Coronary artery (tissue), 2 donors: ENCODE measurements at regions not wholly inside any gene's neighbourhood (a gene's known extent, or its start where the extent isn't known, plus 50 kb on each side); places are given as distances from the start of the nearest gene placed in this dataset.

Experiments
- DNase-seq: peaks from one replicate; pipeline ENCODE4 v3.0.0-alpha.2; 2017; ENCODE audit warnings: low spot score
- H3K27ac ChIP-seq, 2 donors: fragments of 200-600 bp; sonication (generic); one replicate each; pipeline ENCODE4 v1.5.1; 2016 to 2019
- H3K4me3 ChIP-seq: fragments of 200-600 bp; sonication (generic); 2 replicates; pipeline ENCODE4 v1.5.1; 2016; ENCODE audit warnings: mild to moderate bottlenecking, moderate library complexity
- CTCF ChIP-seq: fragments of 200-600 bp; sonication (generic); IDR thresholded peaks from one replicate; pipeline ENCODE4 v1.5.1; 2019; ENCODE audit warnings: antibody characterized with exemption

GRCh38 chr16:52896478-52897164 lies 156.1 kb downstream of the CHD9NB start:
- no peak for TF ChIP-seq CTCF
- no peak overlapping the region for H3K4me3 ChIP-seq
- DNase-seq, result no peak
- no peak overlapping the region for H3K27ac ChIP-seq

GRCh38 chr16:52874042-52874441 lies 178.7 kb downstream of the CHD9NB start:
- TF ChIP-seq CTCF, result no peak
- H3K27ac ChIP-seq, result no peak overlapping the region
- no peak overlapping the region for H3K4me3 ChIP-seq
- no peak for DNase-seq

- no peak for DNase-seq
- no peak for TF ChIP-seq CTCF
Measured at GRCh38 chr16:52872731-52873130, 180.0 kb downstream of the CHD9NB start.

GRCh38 chr16:52871481-52871880 lies 181.2 kb downstream of the CHD9NB start:
- Histone ChIP-seq H3K4me3 (no peak overlapping the region), H3K27ac (no peak overlapping the region)
- DNase-seq, result no peak
- no peak for TF ChIP-seq CTCF

More at GRCh38 chr16:52872731-52873130, 180.0 kb downstream of the CHD9NB start:
- Histone ChIP-seq H3K27ac (no peak overlapping the region), H3K4me3 (no peak overlapping the region)

- no peak for TF ChIP-seq CTCF
- DNase-seq, result no peak
- H3K27ac ChIP-seq, result no peak overlapping the region
Measured at GRCh38 chr16:52869243-52869642, 183.5 kb downstream of the CHD9NB start.

GRCh38 chr16:52863000-52863399 lies 189.7 kb downstream of the CHD9NB start:
- H3K4me3 ChIP-seq, result no peak overlapping the region
- DNase-seq, result no peak
- no peak overlapping the region for H3K27ac ChIP-seq
- no peak for TF ChIP-seq CTCF

More at GRCh38 chr16:52869243-52869642, 183.5 kb downstream of the CHD9NB start:
- no peak overlapping the region for H3K4me3 ChIP-seq

GRCh38 chr16:52861614-52862022 lies 191.1 kb downstream of the CHD9NB start:
- Histone ChIP-seq H3K4me3 (no peak overlapping the region), H3K27ac (no peak overlapping the region)
- no peak for DNase-seq
- TF ChIP-seq CTCF, result no peak
